Activated CD4-positive, alpha-beta T cell treated with anti-CD3 and anti-CD28 coated beads, Interleukin-2, amount 10 ng/mL, durations not matched to agents 24 days and 14 days (primary cell): ENCODE measurements at regions not wholly inside any gene's neighbourhood (a gene's known extent, or its start where the extent isn't known, plus 50 kb on each side); places are given as distances from the start of the nearest gene placed in this dataset.
A peak's percentile ranks its signal among the peaks of the same experiment; 100 is the strongest.
"Not testable (repeated sequence)": the region's sequence is repeated elsewhere in the genome, so short reads cannot be mapped to it uniquely, and the experiment has no call there.

Experiments used
- DNase-seq: peaks from one replicate; pipeline ENCODE4 v3.0.0; 2022
- H3K27ac Mint-ChIP-seq: one replicate; pipeline ENCODE4 v1.8.0; 2022; ENCODE audit warnings: mild to moderate bottlenecking, mixed read lengths
- H3K27me3 Mint-ChIP-seq: one replicate; pipeline ENCODE4 v1.8.0; 2022; ENCODE audit warnings: mixed read lengths
- H3K36me3 Mint-ChIP-seq: one replicate; pipeline ENCODE4 v1.8.0; 2022; ENCODE audit warnings: low read depth, mild to moderate bottlenecking, mixed read lengths
- H3K4me1 Mint-ChIP-seq: one replicate; pipeline ENCODE4 v1.8.0; 2021; ENCODE audit warnings: mixed read lengths
- H3K4me3 Mint-ChIP-seq: one replicate; pipeline ENCODE4 v1.8.0; 2022; ENCODE audit warnings: mild to moderate bottlenecking, moderate library complexity, mixed read lengths
- H3K9me3 Mint-ChIP-seq: one replicate; pipeline ENCODE4 v1.8.0; 2021; ENCODE audit warnings: mixed read lengths
- intact Hi-C: fragments of 100-400 bp; cut with micrococcal nuclease; formaldehyde crosslinking; loops from one replicate; pipeline ENCODE4 v1.15.1; 2023

DNA sequence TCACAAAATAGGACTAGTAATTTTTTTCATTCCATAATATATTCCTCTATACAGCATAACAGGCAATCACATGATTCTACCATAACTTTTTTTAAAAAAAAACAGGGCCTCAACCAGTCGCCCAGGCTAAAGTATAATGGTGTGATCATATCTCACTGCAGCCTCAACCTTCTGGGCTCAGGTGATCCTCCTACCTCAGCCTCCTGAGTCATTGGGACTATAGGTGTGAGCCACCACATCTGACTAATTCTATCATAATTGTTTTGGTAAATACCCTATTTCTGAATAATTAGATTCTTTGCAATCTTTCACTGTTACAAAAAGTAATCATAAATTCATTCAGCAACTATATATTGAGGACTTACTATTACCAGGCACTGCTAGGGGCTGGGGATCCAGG, 137.8 kb downstream of the KLRB1 start:
- H3K36me3 Mint-ChIP-seq, H3K9me3 Mint-ChIP-seq, H3K27me3 Mint-ChIP-seq, DNase-seq, H3K4me3 Mint-ChIP-seq, H3K4me1 Mint-ChIP-seq: not testable (repeated sequence)
- intact Hi-C loops: loop anchor here (10.0 kb wide), 1 partner anchor 135 kb away; no protein-coding TSS in a partner anchor
- H3K27ac Mint-ChIP-seq: peak overlapping the region; percentile 4

DNA sequence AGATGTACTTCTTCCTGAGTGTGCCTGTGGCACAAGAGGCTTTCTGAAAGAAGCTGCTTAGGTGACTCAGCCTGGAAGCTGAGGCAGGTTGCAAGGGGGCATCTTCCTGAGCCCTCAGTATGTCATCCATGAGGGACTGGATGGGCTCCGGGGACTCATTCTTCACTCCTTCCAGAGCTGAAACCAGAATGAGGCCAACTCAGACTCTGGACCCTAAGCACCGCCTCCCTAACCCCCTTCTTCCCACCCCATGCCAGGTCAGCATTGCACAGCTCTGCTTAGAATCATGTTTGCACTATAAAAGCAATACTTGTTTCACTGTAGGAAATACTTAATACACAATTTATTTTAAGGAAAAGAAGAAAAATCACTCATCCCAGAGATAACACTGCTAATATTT, 138.3 kb downstream of the KLRB1 start:
- H3K9me3 Mint-ChIP-seq, H3K27ac Mint-ChIP-seq, DNase-seq, H3K4me3 Mint-ChIP-seq, H3K36me3 Mint-ChIP-seq, H3K4me1 Mint-ChIP-seq, H3K27me3 Mint-ChIP-seq: not testable (repeated sequence)
- intact Hi-C loops: loop anchor here (10.0 kb wide), 1 partner anchor 135 kb away; no protein-coding TSS in a partner anchor

DNA sequence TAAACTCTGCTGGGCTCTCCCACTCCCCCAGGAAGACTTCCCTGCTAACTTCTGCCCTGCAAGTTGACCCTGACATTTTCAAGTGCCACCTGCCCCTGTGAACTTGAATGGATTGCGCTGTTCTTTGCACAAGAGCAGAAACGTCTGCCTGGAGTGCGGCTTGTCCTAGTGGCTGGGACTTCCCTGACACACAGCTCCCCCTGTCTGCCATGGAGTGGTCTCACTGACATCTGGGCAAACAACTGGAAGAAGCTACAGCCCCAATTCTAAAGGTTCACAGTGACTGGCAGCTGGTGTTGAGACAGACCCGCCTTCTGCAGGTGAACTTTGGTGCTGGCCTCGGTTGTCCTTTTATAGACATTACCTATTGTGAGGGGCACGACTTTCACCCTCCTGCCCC, 138.7 kb downstream of the KLRB1 start:
- not testable (repeated sequence) for H3K9me3 Mint-ChIP-seq
- peak; percentile 70 for DNase-seq

DNA sequence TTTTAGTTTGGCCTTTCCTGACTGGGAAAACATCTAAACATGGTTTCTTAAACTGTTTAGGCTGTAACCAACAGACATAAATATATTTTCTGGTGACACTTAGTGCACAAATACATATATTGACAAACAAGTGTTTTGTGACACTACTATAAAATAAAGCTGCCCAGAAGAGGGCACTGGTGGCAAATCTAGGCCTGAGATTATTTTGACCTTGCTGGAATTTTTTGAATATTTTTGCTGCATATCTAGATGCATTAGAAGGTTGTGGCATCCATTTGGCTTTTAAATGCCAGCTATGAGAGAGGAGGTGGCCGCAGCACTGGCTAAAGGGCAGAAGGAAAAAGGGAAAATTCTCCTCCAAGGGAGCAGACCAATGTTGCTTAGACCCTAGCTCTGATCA, 139.6 kb downstream of the KLRB1 start:
- not testable (repeated sequence) for H3K27me3 Mint-ChIP-seq, H3K4me3 Mint-ChIP-seq, H3K27ac Mint-ChIP-seq, DNase-seq, H3K9me3 Mint-ChIP-seq, H3K36me3 Mint-ChIP-seq, H3K4me1 Mint-ChIP-seq
- intact Hi-C loops: loop anchor here (10.0 kb wide), 1 partner anchor 133 kb away; no protein-coding TSS in a partner anchor

More for the DNA sequence above, 138.7 kb downstream of the KLRB1 start:
- H3K27ac Mint-ChIP-seq, H3K36me3 Mint-ChIP-seq, H3K4me1 Mint-ChIP-seq, H3K27me3 Mint-ChIP-seq, H3K4me3 Mint-ChIP-seq: not testable (repeated sequence)
- intact Hi-C loops: loop anchor here (10.0 kb wide), 1 partner anchor 134 kb away; no protein-coding TSS in a partner anchor

DNA sequence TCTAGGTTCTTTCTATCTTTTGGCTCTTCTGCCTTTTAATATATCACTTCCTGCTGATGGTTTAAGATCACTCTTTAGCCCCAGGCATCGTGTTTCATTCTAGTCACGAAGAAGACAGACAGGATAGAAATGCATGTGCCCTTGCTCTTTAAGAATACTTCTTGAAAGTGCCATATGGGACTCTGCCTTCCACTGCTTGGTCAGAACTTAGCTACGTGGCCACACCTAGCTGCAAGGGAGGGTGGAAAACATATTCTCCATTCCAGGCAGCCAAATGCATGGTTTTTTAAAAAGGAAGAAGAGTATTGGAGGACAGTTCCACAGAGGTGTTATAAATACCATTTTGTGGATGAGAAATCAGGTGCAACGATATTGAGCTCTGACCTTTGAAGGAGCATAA, 143.3 kb downstream of the KLRB1 start:
- intact Hi-C loops: loop anchor here (10.0 kb wide), 1 partner anchor 130 kb away; no protein-coding TSS in a partner anchor
- Mint-ChIP-seq H3K36me3 (no peaks in the 10 kb centered on the region), H3K4me1 (no peaks in the 10 kb centered on the region), H3K27me3 (peaks cover 4% of the 10 kb centered on the region), H3K27ac (no peak overlapping the region), H3K4me3 (no peak overlapping the region), H3K9me3 (no peaks in the 10 kb centered on the region)
- no peak for DNase-seq

DNA sequence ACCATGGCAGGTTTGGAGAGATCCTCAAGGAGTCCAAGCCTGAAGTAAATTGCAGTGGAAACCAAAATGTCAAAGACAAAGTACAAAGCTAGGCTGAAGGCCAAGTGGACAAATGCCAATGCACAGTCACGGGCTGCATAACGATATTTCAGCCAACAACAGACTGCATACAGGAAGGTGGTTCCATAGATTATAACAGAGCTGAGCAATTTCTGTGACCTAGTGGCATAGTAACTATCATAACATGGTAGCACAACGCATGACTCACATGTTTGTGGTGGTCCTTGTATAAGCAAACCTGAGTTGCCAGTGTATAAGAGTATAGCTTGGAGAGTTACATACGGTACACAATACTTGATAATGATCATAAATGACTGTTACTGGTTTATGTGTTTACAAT, 152.2 kb downstream of the KLRB1 start:
- H3K36me3 Mint-ChIP-seq, H3K9me3 Mint-ChIP-seq, DNase-seq, intact Hi-C loops, H3K4me3 Mint-ChIP-seq, H3K27ac Mint-ChIP-seq, H3K4me1 Mint-ChIP-seq: not testable (repeated sequence)
- peaks cover 10% of the 10 kb centered on the region for H3K27me3 Mint-ChIP-seq

DNA sequence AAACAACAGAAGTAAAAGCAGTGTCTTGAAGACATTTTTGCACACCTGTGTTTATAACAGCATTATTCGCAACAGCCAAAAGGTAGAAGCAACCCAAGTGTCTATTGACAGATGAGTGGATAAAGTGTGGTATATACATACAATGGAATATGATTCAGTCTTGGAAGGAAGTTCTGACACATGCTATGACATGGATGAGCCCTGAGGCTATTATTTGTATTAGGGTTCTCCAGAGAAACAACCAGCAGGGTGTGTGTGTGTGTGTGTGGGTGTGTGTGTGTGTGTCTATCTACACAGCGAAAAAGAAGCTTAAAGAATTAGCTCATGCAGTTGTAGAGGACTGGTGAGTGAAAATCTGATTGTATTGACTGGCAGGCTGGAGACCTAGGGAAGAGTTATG, 153.7 kb downstream of the KLRB1 start:
- H3K9me3 Mint-ChIP-seq, H3K36me3 Mint-ChIP-seq, H3K27me3 Mint-ChIP-seq, intact Hi-C loops, H3K4me3 Mint-ChIP-seq, DNase-seq, H3K27ac Mint-ChIP-seq, H3K4me1 Mint-ChIP-seq: not testable (repeated sequence)

DNA sequence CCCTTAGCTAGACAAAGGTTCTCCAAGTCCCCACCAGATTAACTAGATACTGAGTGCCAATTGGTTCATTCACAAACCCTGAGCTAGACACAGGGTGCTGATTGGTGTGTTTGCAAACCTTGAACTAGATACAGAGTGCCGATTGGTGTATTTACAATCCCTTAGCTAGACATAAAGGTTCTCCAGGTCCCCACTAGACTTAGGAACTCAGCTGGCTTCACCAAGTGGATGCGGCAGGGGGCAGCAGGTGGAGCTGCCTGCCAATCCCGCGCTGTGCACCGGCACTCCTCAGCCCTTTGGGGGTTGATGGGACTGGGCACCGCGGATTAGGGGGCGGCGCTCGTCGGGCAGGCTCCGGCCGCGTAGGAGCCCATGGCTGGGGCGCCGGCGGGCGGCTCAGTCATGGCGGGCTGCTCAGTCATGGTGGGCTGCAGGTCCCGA, 157.6 kb downstream of the KLRB1 start:
- H3K27me3 Mint-ChIP-seq, H3K27ac Mint-ChIP-seq, H3K4me3 Mint-ChIP-seq, intact Hi-C loops, H3K9me3 Mint-ChIP-seq, H3K36me3 Mint-ChIP-seq: not testable (repeated sequence)
- peaks cover 21% of the 10 kb centered on the region for H3K4me1 Mint-ChIP-seq
- peak; percentile 62 for DNase-seq

DNA sequence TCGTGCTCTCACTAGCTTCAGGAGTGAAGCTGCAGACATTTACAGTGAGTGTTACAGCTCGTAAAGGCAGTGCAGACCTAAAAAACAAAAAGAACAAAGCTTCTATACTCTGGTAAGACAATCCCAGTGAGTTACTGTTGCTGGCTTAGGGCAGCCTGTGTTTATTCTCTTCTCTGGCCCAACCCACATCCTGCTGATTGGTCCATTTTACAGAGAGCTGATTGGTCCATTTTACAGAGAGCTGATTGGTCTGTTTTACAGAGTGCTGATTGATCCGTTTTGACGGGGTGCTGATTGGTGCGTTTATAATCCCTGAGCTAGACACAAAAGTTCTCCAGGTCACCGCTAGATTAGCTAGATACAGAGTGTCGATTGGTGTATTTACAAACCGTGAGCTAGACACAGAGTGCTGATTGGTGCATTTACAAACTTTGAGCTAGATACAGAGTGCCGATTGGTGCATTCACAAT, 158.0 kb downstream of the KLRB1 start:
- Mint-ChIP-seq H3K4me3 (peak overlapping the region; percentile 99), H3K4me1 (peaks cover 21% of the 10 kb centered on the region)
- not testable (repeated sequence) for H3K27me3 Mint-ChIP-seq, H3K9me3 Mint-ChIP-seq, H3K36me3 Mint-ChIP-seq, H3K27ac Mint-ChIP-seq
- DNase-seq: peak; percentile 63
- intact Hi-C loops: loop anchor here (5.0 kb wide), 1 partner anchor 293 kb away; no protein-coding TSS in a partner anchor

DNA sequence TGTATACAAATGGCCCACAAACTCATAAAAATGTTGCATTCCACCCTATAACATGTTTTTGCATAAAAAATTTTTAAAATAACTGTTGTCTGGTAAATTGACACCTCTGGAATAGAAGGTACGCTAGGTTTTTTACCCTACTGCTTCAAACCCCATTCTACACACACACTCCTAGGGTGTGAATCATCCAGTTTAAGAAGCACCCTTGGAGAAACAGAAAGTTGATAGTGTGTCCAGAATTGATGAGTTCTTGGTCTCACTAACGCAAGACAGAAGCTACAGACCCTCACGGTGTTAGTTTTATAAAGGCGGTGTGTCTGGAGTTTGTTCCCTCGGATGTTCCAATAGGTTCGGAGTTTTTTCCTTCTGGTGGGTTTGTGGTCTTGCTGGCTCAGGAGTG, 158.5 kb downstream of the KLRB1 start:
- no peak for DNase-seq
- peaks cover 21% of the 10 kb centered on the region for H3K4me1 Mint-ChIP-seq
- intact Hi-C loops: loop anchor here (5.0 kb wide), 1 partner anchor 293 kb away; no protein-coding TSS in a partner anchor
- H3K4me3 Mint-ChIP-seq: peak overlapping the region; percentile 99
- no peaks in the 10 kb centered on the region for H3K9me3 Mint-ChIP-seq
- peaks cover 2% of the 10 kb centered on the region for H3K27me3 Mint-ChIP-seq
- no peak overlapping the region for H3K27ac Mint-ChIP-seq
- peaks cover 5% of the 10 kb centered on the region for H3K36me3 Mint-ChIP-seq

DNA sequence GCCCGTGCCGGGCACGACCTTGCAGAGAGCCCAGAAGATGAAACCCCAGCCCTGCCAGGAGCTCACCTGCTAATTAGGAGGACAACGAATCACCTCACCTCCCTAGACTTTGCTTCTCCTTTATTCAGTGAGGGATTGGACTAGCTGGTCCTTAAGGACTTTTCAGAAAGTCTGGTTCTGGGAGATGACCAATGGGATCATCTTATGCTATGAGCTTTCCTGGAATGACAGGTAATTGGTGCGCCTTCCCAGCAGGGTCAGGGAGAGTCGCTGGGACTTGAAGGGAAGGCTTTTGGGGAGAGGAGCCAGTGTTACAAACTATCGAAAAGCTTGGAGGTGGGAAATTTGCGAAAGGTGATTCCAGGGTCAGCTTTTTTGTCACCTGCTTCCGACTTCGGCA, 159.1 kb downstream of the KLRB1 start:
- Mint-ChIP-seq H3K4me1 (peaks cover 21% of the 10 kb centered on the region), H3K27ac (peak overlapping the region; percentile 97), H3K4me3 (peak overlapping the region; percentile 99)
- not testable (repeated sequence) for H3K9me3 Mint-ChIP-seq, H3K27me3 Mint-ChIP-seq, H3K36me3 Mint-ChIP-seq, DNase-seq
- intact Hi-C loops: loop anchor here (5.0 kb wide), 1 partner anchor 294 kb away; no protein-coding TSS in a partner anchor

DNA sequence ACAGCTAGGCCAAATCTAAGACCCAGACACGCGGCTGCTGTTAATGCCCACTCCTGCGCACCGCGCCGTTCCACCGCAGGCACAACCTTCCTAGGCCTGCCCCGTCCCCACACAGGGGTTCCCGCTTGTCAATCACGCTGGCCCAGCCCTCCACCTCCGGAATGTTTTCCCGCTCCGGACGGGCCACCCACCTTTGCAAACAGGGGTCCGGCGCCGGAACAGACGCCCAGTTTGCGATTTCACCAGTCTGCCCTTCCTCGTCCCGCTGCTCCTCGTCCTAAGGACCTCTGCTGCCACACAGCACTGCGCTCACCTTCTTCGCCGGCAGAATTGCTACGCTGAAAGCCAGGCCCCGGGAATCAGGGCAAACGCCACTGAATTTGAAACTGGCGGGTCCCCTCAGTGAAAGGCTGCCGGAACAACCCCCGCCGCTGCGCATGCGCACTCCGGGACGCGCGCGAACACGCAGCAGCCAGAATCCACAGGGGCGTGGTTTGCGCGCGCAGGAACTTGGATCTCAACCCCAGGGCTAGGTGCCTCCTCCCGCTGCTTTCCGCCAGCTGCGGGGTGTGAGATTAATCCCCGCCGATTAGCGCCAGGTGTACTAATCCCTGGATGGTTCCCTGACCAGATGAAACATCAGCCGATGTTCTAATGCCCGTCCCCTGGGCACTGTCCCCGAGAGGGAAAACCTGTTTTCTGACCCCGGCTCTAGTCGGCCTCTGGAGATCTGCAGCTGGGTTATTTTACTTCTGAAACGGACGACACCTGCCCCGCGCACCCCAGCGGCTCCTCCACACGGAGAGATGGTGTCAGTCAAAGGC, 159.7 kb downstream of the KLRB1 start:
- intact Hi-C loops: loop anchor here (5.0 kb wide), 1 partner anchor 294 kb away; no protein-coding TSS in a partner anchor
- peaks cover 21% of the 10 kb centered on the region for H3K4me1 Mint-ChIP-seq
- peak overlapping the region; percentile 97 for H3K27ac Mint-ChIP-seq
- H3K36me3 Mint-ChIP-seq, H3K27me3 Mint-ChIP-seq, H3K9me3 Mint-ChIP-seq: not testable (repeated sequence)
- H3K4me3 Mint-ChIP-seq: peak overlapping the region; percentile 99
- DNase-seq: peak; percentile 98

DNA sequence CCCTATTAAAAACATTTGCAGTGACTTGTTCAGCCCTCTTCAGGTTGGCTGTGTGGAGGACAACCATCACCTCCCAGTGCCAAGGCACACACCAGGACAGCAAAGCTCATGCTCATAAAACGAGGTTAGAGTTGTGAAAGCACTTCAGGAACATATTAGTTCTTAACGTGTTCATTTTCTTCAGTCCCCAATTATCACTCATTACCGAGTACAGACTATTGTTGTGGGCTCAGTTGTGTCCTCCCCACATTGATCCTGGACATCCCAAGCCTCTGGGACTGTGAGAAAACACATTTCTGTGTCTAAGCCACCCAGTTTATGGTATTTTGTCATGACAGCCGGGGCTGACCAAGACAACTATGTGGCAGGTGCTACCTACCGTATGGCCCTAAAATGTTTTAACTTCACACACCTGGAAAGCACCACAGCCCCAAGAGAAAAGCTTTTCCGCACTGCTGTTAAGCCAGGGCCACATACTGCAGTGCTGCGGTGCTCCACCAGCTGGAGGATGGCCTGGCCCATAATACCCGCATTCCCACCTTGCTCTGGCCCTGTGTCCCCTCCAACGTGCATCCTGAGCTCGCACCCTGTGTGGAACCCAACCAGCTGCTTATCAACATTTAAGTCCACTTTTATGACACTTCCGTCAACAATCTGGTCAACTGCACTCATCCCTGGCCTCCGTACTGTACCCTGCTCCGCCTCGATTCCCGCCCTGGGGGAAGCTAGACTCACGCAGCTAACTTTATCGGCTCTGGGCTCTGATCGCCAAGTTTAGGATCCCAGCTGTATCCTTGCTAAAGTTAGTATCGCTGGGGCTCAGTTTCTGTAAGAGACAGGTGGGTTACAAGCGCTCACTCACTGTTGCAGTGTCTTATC, 160.6 kb downstream of the KLRB1 start:
- H3K27ac Mint-ChIP-seq: peak overlapping the region; percentile 97
- H3K9me3 Mint-ChIP-seq, H3K27me3 Mint-ChIP-seq, H3K36me3 Mint-ChIP-seq: not testable (repeated sequence)
- intact Hi-C loops: loop anchor here (5.0 kb wide), 1 partner anchor 295 kb away; no protein-coding TSS in a partner anchor
- peak overlapping the region; percentile 99 for H3K4me3 Mint-ChIP-seq
- H3K4me1 Mint-ChIP-seq: peaks cover 21% of the 10 kb centered on the region
- DNase-seq: peak; percentile 77

DNA sequence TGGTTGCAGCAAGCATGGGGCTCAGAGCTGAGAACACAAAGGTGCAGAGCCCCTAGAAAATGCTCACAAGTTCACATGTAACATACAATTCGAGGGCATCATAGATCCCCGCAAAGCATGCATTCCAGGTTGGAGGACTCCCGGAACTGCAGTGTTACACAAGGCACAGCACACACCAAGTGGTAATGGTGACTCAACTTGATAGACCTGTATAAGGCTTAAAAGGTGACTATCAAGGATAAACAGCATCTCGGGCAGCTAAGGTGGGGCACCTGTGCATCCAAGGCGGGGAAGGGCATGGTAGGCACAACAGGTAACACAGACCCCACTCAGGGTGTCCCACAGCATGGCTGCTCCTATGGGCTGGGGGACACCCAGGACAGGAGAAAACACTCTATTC, 167.3 kb downstream of the KLRB1 start:
- H3K4me1 Mint-ChIP-seq, H3K9me3 Mint-ChIP-seq, H3K36me3 Mint-ChIP-seq, H3K27ac Mint-ChIP-seq, H3K4me3 Mint-ChIP-seq, DNase-seq, intact Hi-C loops, H3K27me3 Mint-ChIP-seq: not testable (repeated sequence)
